Immature natural killer cell (primary cell): ENCODE measurements at regions not wholly inside any gene's neighbourhood (a gene's known extent, or its start where the extent isn't known, plus 50 kb on each side); places are given as distances from the start of the nearest gene placed in this dataset.
"Not testable (repeated sequence)": the region's sequence is repeated elsewhere in the genome, so short reads cannot be mapped to it uniquely, and the experiment has no call there.

Source experiments
- DNase-seq, 3 donors: peaks; one replicate each; pipeline ENCODE4 v3.0.0; 2022; ENCODE audit warnings: mixed read lengths in 1 of 3
- H3K27ac Mint-ChIP-seq, 6 donors: one replicate each; pipeline ENCODE4 v1.8.0; 2020; ENCODE audit warnings: mixed read lengths in 6 of 6, mild to moderate bottlenecking in 5 of 6, inconsistent platforms in 4 of 6, moderate library complexity in 3 of 6
- H3K27me3 Mint-ChIP-seq, 3 donors: one replicate each; pipeline ENCODE4 v1.8.0; 2020 to 2021; ENCODE audit warnings: low read depth in 3 of 3, mild to moderate bottlenecking in 3 of 3, mixed read lengths in 3 of 3, moderate library complexity in 3 of 3, inconsistent platforms in 1 of 3
- H3K36me3 Mint-ChIP-seq, 3 donors: one replicate each; pipeline ENCODE4 v1.8.0; 2020; ENCODE audit warnings: mixed read lengths in 3 of 3, inconsistent platforms in 2 of 3, mild to moderate bottlenecking in 2 of 3
- H3K4me1 Mint-ChIP-seq, 2 donors: one replicate each; pipeline ENCODE4 v1.8.0; 2020; ENCODE audit warnings: inconsistent platforms in 2 of 2, mild to moderate bottlenecking in 2 of 2, mixed read lengths in 2 of 2, moderate library complexity in 1 of 2
- H3K4me3 Mint-ChIP-seq, 5 donors: one replicate each; pipeline ENCODE4 v1.8.0; 2020; ENCODE audit warnings: mild to moderate bottlenecking in 5 of 5, mixed read lengths in 5 of 5, inconsistent platforms in 3 of 5, moderate library complexity in 3 of 5
- H3K9me3 Mint-ChIP-seq, 6 donors: one replicate each; pipeline ENCODE4 v1.8.0; 2020; ENCODE audit warnings: mild to moderate bottlenecking in 6 of 6, mixed read lengths in 6 of 6, inconsistent platforms in 4 of 6, moderate library complexity in 3 of 6

DNA sequence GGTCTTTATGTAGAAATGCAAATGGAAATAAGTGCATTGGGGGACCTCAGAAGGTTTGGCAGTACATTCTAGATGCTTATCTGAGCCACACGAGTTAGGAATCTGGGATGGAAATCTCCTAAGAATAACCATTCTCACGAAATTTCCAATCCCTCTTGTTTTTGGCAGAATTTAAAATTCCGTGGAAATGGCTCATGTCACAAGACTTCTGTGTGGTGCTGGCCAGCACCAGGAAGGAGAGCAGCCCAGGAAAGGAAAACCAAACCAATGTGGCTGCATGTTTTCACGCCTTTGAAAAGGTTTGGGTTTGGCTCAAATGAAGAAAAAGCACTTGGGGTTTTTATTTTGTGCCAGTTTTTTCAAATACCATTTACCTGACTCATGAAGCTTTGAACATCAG is 80.1 kb upstream of the KCNK2 start:
- H3K27ac Mint-ChIP-seq, result no peak overlapping the region
- no peaks in the 10 kb centered on the region for H3K27me3 Mint-ChIP-seq
- no peaks in the 10 kb centered on the region for H3K36me3 Mint-ChIP-seq
- no peak for DNase-seq
- H3K9me3 Mint-ChIP-seq, result peaks cover 0 to 25% (median 4%) of the 10 kb centered on the region in 6 donors
- no peaks in the 10 kb centered on the region for H3K4me1 Mint-ChIP-seq
- H3K4me3 Mint-ChIP-seq, result no peak overlapping the region

DNA sequence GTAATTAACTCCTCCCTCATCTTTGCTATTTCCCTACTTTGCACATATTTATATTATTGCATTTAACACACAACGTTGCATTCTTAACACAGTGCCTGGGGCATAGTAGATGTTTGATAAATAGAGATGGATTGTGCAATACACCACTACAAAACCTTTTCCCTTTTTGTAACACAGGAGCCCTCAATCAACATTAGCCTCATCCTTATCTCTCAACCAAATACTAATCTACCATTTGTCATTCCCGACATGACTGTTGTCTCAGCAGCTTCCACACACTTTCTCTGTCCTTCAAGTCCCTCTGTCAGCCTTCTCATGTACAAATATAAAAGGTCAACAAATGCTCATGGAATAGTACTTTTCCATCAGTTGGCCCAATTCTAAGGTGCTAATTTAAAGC is 78.9 kb upstream of the KCNK2 start:
- Mint-ChIP-seq H3K9me3 (peaks cover 0 to 25% (median 2%) of the 10 kb centered on the region in 6 donors), H3K4me3 (no peak overlapping the region), H3K27ac (no peak overlapping the region), H3K36me3 (no peaks in the 10 kb centered on the region), H3K4me1 (no peaks in the 10 kb centered on the region), H3K27me3 (no peaks in the 10 kb centered on the region)
- DNase-seq, result no peak

- no peak for DNase-seq
- Mint-ChIP-seq H3K27me3 (no peaks in the 10 kb centered on the region), H3K36me3 (no peaks in the 10 kb centered on the region), H3K4me3 (no peak overlapping the region), H3K9me3 (peaks cover 0 to 25% (median 2%) of the 10 kb centered on the region in 6 donors), H3K4me1 (no peaks in the 10 kb centered on the region), H3K27ac (no peak overlapping the region)
Observed at GRCh38 chr1:215004121-215004827, 78.3 kb upstream of the KCNK2 start.

DNA sequence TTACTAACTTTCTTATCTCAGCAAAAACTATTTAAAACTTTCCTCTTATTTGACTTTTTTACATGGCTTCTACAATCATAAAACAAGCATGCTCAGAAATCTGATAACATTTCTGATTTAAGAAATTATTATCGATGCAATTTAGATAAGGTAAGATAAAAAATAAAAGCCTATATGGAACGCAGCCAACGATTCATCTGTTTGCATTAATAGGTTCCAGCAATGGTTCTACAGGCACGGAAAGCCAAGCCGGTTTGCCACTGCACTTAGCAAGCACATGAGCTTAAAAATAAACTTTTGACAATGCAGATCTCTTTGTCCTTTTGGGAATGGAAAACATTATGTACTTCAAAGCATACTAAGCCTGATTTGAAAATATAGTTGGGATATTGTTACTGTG is 77.5 kb upstream of the KCNK2 start:
- no peak overlapping the region for H3K4me3 Mint-ChIP-seq
- H3K27ac Mint-ChIP-seq, result no peak overlapping the region
- H3K27me3 Mint-ChIP-seq, result no peaks in the 10 kb centered on the region
- no peaks in the 10 kb centered on the region for H3K36me3 Mint-ChIP-seq
- no peak for DNase-seq
- peaks cover 0 to 22% (median 2%) of the 10 kb centered on the region in 6 donors for H3K9me3 Mint-ChIP-seq
- no peaks in the 10 kb centered on the region for H3K4me1 Mint-ChIP-seq

GRCh38 chr1:215005656-215006345 is 76.7 kb upstream of the KCNK2 start:
- Mint-ChIP-seq H3K4me3 (no peak overlapping the region), H3K9me3 (peaks cover 0 to 22% (median 3%) of the 10 kb centered on the region in 6 donors), H3K4me1 (no peaks in the 10 kb centered on the region), H3K27ac (no peak overlapping the region), H3K27me3 (no peaks in the 10 kb centered on the region), H3K36me3 (no peaks in the 10 kb centered on the region)
- DNase-seq, result no peak

DNA sequence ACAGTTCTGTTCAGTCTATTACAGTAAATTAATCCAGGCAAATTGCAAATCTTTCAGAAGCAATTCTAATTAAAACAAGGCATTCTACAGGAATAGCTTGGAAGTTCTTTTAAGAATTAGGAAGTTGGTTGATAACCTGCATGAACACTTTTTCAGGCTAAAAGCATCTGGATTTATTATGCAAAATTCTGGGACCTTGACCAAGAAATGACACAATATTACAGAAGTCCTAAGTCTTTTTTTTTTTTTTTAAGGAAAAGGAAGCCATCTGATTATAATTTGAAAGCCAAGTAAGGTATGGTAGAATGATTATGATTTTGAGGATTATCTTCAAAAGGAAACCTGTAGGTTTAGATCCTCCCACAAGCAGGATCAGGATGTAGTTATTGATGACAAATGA is 74.7 kb upstream of the KCNK2 start:
- H3K4me3 Mint-ChIP-seq, result no peak overlapping the region
- DNase-seq, result no peak
- peaks cover 0 to 25% (median 5%) of the 10 kb centered on the region in 6 donors for H3K9me3 Mint-ChIP-seq
- no peaks in the 10 kb centered on the region for H3K27me3 Mint-ChIP-seq
- no peak overlapping the region for H3K27ac Mint-ChIP-seq
- no peaks in the 10 kb centered on the region for H3K4me1 Mint-ChIP-seq
- no peaks in the 10 kb centered on the region for H3K36me3 Mint-ChIP-seq

- Mint-ChIP-seq H3K36me3 (peaks cover 0 to 3% (median 0%) of the 10 kb centered on the region in 3 donors), H3K9me3 (peaks cover 0 to 34% (median 16%) of the 10 kb centered on the region in 6 donors), H3K4me3 (no peak overlapping the region)
Observed at GRCh38 chr1:215018555-215018954, 64.0 kb upstream of the KCNK2 start.

DNA sequence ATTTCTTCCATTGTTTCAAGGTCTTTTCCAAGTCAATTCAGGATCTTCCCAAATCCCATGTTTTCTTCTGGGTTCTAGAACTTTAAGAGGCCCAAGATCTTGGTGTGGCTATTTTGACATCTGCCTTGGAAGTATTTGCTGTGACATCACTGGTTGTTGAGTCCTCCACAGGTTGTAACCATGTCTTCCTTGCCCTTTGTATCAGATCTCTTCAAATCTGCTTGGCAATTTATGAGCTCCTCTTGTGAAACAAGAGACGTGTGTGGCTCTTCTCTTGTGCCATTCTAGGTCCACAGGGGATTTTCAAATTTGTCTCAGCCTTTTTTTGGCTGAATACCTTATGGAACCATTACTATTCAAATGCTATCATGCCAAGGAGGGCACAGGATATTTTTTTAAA is 60.3 kb upstream of the KCNK2 start:
- H3K4me1 Mint-ChIP-seq, result no peaks in the 10 kb centered on the region
- no peak overlapping the region for H3K27ac Mint-ChIP-seq
- H3K36me3 Mint-ChIP-seq, result peaks cover 0 to 3% (median 0%) of the 10 kb centered on the region in 3 donors
- peaks cover 0 to 2% (median 0%) of the 10 kb centered on the region in 3 donors for H3K27me3 Mint-ChIP-seq
- no peak for DNase-seq
- no peak overlapping the region for H3K4me3 Mint-ChIP-seq
- peaks cover 2 to 22% (median 13%) of the 10 kb centered on the region in 6 donors for H3K9me3 Mint-ChIP-seq

More at GRCh38 chr1:215018555-215018954, 64.0 kb upstream of the KCNK2 start:
- H3K27me3 Mint-ChIP-seq, result peaks cover 0 to 2% (median 0%) of the 10 kb centered on the region in 3 donors
- H3K4me1 Mint-ChIP-seq, result no peaks in the 10 kb centered on the region
- no peak overlapping the region for H3K27ac Mint-ChIP-seq
- no peak for DNase-seq

DNA sequence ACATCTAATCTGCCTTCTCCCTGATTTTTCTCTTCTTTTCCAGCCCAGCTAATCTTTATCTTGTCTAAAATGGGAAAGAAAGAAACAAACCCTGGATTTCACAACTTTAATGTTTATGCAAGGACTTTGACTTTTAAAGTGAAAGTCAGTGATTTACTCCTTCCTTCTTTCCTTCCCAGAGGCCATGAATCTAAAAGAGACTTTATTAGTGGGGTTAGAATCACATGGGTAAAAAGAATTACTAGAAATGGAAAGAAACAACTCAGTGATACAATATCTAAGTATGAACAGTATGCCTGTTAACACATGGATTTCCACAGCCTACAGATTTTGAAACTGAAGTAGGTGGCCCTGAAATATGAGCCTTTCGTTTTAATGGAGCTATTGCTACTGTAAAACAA is 59.8 kb upstream of the KCNK2 start:
- Mint-ChIP-seq H3K4me3 (no peak overlapping the region), H3K27ac (no peak overlapping the region), H3K36me3 (peaks cover 0 to 3% (median 0%) of the 10 kb centered on the region in 3 donors), H3K27me3 (peaks cover 0 to 2% (median 0%) of the 10 kb centered on the region in 3 donors), H3K4me1 (no peaks in the 10 kb centered on the region), H3K9me3 (peaks cover 2 to 22% (median 13%) of the 10 kb centered on the region in 6 donors)
- no peak for DNase-seq

- Mint-ChIP-seq H3K27ac (no peak overlapping the region), H3K36me3 (peaks cover 0 to 3% (median 0%) of the 10 kb centered on the region in 3 donors)
- DNase-seq, result no peak
Observed at GRCh38 chr1:215023155-215023832, 59.2 kb upstream of the KCNK2 start.

GRCh38 chr1:215028954-215029353 is 53.6 kb upstream of the KCNK2 start:
- Mint-ChIP-seq H3K27ac (no peak overlapping the region), H3K36me3 (no peaks in the 10 kb centered on the region), H3K4me1 (no peaks in the 10 kb centered on the region), H3K27me3 (no peaks in the 10 kb centered on the region), H3K4me3 (no peak overlapping the region), H3K9me3 (peaks cover 5 to 34% (median 15%) of the 10 kb centered on the region in 6 donors)
- DNase-seq, result no peak

More at GRCh38 chr1:215023155-215023832, 59.2 kb upstream of the KCNK2 start:
- Mint-ChIP-seq H3K4me3 (no peak overlapping the region), H3K4me1 (no peaks in the 10 kb centered on the region), H3K27me3 (peaks cover 0 to 2% (median 0%) of the 10 kb centered on the region in 3 donors), H3K9me3 (peaks cover 2 to 22% (median 13%) of the 10 kb centered on the region in 6 donors)

- not testable (repeated sequence) for DNase-seq, H3K4me1 Mint-ChIP-seq, H3K36me3 Mint-ChIP-seq
Observed at GRCh38 chr1:215030581-215030980, 52.0 kb upstream of the KCNK2 start.

GRCh38 chr1:215031392-215031791 is 51.1 kb upstream of the KCNK2 start:
- no peaks in the 10 kb centered on the region for H3K27me3 Mint-ChIP-seq
- no peak overlapping the region for H3K27ac Mint-ChIP-seq
- H3K4me1 Mint-ChIP-seq, result no peaks in the 10 kb centered on the region

More at GRCh38 chr1:215030581-215030980, 52.0 kb upstream of the KCNK2 start:
- H3K4me3 Mint-ChIP-seq, H3K27me3 Mint-ChIP-seq, H3K27ac Mint-ChIP-seq: not testable (repeated sequence)
- H3K9me3 Mint-ChIP-seq, result peaks cover 7 to 42% (median 15%) of the 10 kb centered on the region in 6 donors

More at GRCh38 chr1:215031392-215031791, 51.1 kb upstream of the KCNK2 start:
- DNase-seq, result no peak
- Mint-ChIP-seq H3K4me3 (no peak overlapping the region), H3K9me3 (peaks cover 7 to 47% (median 16%) of the 10 kb centered on the region in 6 donors), H3K36me3 (peaks cover 0 to 3% (median 0%) of the 10 kb centered on the region in 3 donors)
